Type B pancreatic cell (in vitro differentiated cells): ENCODE measurements at regions not wholly inside any gene's neighbourhood (a gene's known extent, or its start where the extent isn't known, plus 50 kb on each side); places are given as distances from the start of the nearest gene placed in this dataset.

Experiments used
- DNase-seq: peaks from one replicate; pipeline ENCODE4 v3.0.0; 2021; ENCODE audit warnings: mixed read lengths; ENCODE audit not compliant: unreplicated experiment; ENCODE audit errors: extremely low spot score
- H3K27ac Mint-ChIP-seq: 2 replicates; pipeline ENCODE4 v1.8.0; 2021; ENCODE audit warnings: mild to moderate bottlenecking, mixed read lengths
- H3K27me3 Mint-ChIP-seq: 2 replicates; pipeline ENCODE4 v1.8.0; 2021; ENCODE audit warnings: mixed read lengths
- H3K36me3 Mint-ChIP-seq: 2 replicates; pipeline ENCODE4 v1.8.0; 2021; ENCODE audit warnings: mixed read lengths
- H3K4me1 Mint-ChIP-seq: one replicate; pipeline ENCODE4 v1.8.0; 2021; ENCODE audit warnings: mixed read lengths; ENCODE audit not compliant: unreplicated experiment
- H3K4me3 Mint-ChIP-seq: 2 replicates; pipeline ENCODE4 v1.8.0; 2021; ENCODE audit warnings: mild to moderate bottlenecking, mixed read lengths
- H3K9me3 Mint-ChIP-seq: 2 replicates; pipeline ENCODE4 v1.8.0; 2021; ENCODE audit warnings: mixed read lengths
- TF ChIP-seq, protein P1 (sequence below): fragments of 200-600 bp; sonication (generic); conservative IDR thresholded peaks from 2 replicates; pipeline ENCODE4 v1.5.0; 2021; ENCODE audit warnings: antibody characterized with exemption, mild to moderate bottlenecking

DNA sequence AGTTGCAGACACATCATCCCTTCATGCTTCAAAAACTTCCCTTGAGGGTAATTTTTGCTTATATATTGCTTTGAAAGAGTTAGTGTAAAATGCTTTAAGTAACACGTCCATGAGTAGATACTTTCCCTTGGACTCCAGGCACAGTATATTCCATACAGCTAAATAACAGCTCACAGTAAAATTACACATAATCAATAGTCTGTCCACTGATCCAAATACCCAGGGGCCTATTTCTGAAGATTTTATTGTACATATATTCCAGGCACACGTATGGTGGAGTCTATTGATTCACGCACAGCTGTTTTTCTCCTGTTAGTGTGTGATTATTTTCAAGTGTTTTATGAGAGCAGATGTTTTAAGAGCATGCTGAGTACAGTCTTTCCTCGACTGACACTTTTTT lies 223.7 kb upstream of the GRAMD2B start:
- Mint-ChIP-seq H3K9me3 (peaks cover 7% of the 10 kb centered on the region), H3K4me1 (peaks cover 24% of the 10 kb centered on the region), H3K27me3 (no peaks in the 10 kb centered on the region), H3K27ac (no peak overlapping the region), H3K4me3 (no peak overlapping the region), H3K36me3 (no peaks in the 10 kb centered on the region)
- TF ChIP-seq, protein P1, sequence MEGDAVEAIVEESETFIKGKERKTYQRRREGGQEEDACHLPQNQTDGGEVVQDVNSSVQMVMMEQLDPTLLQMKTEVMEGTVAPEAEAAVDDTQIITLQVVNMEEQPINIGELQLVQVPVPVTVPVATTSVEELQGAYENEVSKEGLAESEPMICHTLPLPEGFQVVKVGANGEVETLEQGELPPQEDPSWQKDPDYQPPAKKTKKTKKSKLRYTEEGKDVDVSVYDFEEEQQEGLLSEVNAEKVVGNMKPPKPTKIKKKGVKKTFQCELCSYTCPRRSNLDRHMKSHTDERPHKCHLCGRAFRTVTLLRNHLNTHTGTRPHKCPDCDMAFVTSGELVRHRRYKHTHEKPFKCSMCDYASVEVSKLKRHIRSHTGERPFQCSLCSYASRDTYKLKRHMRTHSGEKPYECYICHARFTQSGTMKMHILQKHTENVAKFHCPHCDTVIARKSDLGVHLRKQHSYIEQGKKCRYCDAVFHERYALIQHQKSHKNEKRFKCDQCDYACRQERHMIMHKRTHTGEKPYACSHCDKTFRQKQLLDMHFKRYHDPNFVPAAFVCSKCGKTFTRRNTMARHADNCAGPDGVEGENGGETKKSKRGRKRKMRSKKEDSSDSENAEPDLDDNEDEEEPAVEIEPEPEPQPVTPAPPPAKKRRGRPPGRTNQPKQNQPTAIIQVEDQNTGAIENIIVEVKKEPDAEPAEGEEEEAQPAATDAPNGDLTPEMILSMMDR = no peak
- DNase-seq = no peak

DNA sequence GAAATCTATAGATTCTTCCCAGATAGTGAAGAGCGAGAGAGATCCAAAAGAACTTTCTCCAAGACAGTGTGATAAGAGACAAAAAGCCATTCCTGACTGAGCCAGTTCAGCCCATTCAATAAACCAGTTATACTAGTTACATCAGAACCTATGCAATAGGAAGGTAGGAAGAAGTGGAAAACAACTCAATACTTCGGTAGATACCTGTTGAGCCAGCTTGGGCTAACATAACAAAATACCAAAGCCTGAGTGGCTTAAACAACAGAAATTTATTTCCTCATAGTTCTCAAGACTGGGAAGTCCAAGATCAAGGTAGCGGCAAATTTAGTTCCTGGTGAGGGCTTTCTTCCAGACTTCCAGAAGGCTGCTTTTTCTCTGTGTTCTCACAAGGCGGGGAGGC lies 214.5 kb upstream of the GRAMD2B start:
- Mint-ChIP-seq H3K4me1 (no peaks in the 10 kb centered on the region), H3K27ac (peak overlapping the region; percentile 75), H3K9me3 (peaks cover 18% of the 10 kb centered on the region), H3K4me3 (no peak overlapping the region), H3K36me3 (no peaks in the 10 kb centered on the region), H3K27me3 (no peaks in the 10 kb centered on the region)
- TF ChIP-seq, protein P1 = no peak
- DNase-seq = no peak

DNA sequence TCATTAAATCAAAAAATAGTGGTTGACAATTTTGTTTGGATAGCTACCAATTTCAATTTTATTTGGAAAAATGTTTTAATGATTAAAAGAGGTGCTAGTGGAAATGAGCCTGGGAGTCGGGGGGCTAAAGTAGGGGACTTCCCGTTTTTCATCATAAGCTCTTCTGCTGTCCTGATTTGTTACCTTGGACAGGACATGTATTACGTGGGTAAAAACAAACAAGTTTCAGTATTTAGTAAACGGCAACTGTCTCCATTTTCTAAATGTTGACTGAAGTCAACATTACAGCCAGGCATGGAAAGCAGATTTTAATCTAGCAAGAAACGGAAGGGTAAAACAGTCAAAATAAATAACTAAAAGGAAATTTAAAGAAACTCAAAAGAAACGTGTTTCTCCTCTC lies 212.3 kb upstream of the GRAMD2B start:
- H3K36me3 Mint-ChIP-seq = no peaks in the 10 kb centered on the region
- TF ChIP-seq, protein P1 = no peak
- H3K27me3 Mint-ChIP-seq = no peaks in the 10 kb centered on the region
- H3K4me3 Mint-ChIP-seq = no peak overlapping the region
- DNase-seq = no peak
- no peaks in the 10 kb centered on the region for H3K4me1 Mint-ChIP-seq
- H3K27ac Mint-ChIP-seq = no peak overlapping the region
- peaks cover 18% of the 10 kb centered on the region for H3K9me3 Mint-ChIP-seq

DNA sequence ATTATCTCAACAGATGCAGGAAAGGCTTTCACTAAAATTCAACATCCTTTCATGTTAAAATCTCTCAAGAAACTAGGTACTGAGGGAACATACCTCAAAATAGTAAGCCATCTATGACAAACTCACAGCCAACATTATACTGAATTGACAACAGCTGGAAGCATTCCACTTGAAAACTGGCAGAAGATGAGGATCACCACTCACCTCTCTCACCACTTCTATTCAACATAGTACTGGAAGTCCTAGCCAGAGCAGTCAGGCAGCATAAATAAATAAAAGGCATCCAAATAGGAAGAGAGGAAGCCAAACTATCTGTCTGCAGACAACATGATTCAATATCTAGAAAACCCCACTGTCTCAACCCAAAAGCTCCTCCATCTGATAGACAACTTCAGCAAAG lies 203.6 kb upstream of the GRAMD2B start:
- DNase-seq = no peak
- Mint-ChIP-seq H3K9me3 (peaks cover 14% of the 10 kb centered on the region), H3K27ac (no peak overlapping the region), H3K36me3 (no peaks in the 10 kb centered on the region), H3K4me3 (no peak overlapping the region), H3K27me3 (peaks cover 3% of the 10 kb centered on the region), H3K4me1 (no peaks in the 10 kb centered on the region)
- TF ChIP-seq, protein P1 = no peak

DNA sequence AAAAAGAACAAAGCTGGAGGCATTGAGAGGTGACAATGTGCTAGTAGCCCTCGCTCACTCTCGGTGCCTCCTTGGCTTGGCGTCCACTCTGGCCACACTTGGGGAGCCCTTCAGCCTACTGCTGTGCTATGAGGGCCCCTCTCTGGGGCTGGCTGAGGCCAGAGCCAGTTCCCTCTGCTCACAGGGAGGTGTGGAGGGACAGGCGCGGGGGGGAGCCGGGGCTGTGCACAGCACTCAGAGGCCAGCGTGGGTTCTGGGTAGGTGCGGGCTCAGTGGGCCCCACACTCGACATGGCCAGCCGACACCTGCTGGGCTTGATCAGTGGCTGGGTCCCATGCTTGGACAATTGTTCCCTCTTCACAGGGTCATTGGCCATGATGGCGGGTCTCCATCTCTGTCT lies 202.5 kb upstream of the GRAMD2B start:
- Mint-ChIP-seq H3K27ac (no peak overlapping the region), H3K27me3 (peaks cover 3% of the 10 kb centered on the region), H3K9me3 (peaks cover 14% of the 10 kb centered on the region), H3K4me1 (no peaks in the 10 kb centered on the region), H3K36me3 (no peaks in the 10 kb centered on the region), H3K4me3 (no peak overlapping the region)
- TF ChIP-seq, protein P1 = no peak
- no peak for DNase-seq

DNA sequence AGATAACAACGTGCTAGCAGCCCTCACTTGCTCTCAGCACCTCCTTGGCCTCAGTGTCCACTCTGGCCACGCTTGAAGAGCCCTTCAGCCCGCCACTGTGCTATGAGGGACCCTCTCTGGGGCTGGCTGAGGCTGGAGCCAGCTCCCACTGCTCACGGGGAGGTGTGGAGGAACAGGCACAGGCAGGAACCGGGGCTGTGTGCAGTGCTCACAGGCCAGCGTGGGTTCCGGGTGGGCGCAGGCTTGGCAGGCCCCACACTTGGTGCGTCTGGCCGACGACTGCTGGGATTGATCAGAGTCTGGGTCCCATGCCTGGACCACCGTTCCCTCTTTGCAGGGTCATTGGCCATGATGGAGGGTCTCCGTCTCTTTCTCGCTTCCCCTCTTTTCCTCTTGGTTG lies 194.3 kb upstream of the GRAMD2B start:
- peaks cover 22% of the 10 kb centered on the region for H3K9me3 Mint-ChIP-seq
- H3K27me3 Mint-ChIP-seq = peaks cover 7% of the 10 kb centered on the region
- DNase-seq = no peak
- TF ChIP-seq, protein P1 = no peak
- no peak overlapping the region for H3K4me3 Mint-ChIP-seq
- H3K27ac Mint-ChIP-seq = no peak overlapping the region
- peaks cover 7% of the 10 kb centered on the region for H3K4me1 Mint-ChIP-seq
- peaks cover 12% of the 10 kb centered on the region for H3K36me3 Mint-ChIP-seq
